ENCODE measurements at regions not wholly inside any gene's neighbourhood (a gene's known extent, or its start where the extent isn't known, plus 50 kb on each side); places are given as distances from the start of the nearest gene placed in this dataset.

DNA sequence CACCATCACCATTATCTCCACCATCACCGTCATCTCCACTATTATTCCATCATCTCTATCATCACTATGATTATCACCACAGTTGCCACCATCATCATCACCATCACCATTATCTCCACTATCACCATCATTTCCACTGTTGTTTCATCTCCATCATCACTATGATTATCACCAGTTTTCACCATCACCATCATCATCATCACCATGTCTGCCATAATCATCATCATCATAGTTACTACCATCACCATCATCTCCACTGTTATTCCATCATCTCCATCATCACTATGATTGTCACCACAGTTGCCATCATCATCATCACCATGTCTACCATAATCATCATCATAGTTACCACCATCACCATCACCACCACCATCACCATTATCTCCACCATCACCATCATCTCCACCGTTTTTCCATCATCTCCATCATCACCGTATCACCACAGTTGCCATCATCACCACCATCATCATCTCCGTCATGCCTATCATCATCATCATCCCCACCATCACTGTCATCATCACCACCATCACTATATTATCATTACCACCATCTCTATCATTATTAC lies 264.9 kb downstream of the BRD1 start:
- no peak for DNase-seq

DNA sequence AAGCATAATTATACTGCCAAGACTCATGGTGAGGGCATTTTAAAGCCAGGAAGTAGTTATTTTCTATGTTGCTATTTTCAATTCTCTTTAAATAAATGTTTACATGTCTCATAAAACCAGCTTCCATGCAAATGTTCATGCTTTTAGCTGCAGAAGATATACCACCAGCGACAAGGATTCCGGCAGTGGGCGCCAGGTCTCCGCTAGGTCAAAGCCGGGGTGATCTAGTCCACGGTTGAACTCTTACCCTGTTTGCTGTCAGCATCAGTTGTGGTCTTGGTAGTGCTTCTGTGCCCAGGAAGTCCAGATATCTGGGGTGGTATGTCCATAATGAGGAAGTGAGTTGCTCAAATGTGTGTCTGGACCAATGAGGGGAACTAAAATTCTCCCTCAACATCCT lies 265.7 kb downstream of the BRD1 start:
- no peak for DNase-seq

DNA sequence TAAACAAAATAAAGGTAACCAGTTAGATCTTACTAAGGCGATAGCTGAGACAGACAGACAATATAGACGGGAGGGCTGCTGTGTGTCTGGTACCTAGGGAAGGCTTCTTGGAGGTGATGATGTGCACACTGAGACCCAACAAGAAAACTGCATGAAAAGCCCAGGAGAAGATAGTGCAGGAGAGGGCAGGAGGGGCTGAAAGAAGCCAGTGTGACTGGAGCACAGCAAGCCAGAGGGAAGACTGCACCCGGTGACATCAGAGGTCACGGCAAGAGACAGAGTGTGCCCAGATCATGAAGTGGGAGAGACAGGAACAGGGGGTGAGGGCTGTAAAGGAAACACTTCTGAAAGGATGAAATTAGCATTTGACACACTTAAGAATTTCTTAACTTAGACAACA lies 266.3 kb downstream of the BRD1 start:
- no peak for DNase-seq

DNA sequence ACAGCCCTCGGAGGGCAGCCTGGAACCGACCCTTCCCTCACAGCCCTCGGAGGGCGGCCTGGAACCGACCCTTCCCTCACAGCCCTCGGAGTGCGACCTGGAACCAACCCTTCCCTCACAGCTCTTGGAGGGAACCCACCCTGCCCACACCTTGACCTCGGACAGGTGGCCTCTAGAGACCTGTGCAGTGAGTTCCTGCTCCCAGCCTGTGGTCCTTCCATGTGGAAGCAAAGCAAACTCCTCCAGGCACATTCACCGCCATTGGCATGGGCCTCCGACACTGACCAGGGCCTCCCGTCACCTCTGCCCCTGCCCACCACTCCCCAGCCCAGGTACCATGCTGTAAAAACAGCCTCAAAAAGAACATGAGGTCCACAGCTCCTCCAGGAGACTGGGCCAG lies 272.1 kb downstream of the BRD1 start:
- DNase-seq, result no peak

DNA sequence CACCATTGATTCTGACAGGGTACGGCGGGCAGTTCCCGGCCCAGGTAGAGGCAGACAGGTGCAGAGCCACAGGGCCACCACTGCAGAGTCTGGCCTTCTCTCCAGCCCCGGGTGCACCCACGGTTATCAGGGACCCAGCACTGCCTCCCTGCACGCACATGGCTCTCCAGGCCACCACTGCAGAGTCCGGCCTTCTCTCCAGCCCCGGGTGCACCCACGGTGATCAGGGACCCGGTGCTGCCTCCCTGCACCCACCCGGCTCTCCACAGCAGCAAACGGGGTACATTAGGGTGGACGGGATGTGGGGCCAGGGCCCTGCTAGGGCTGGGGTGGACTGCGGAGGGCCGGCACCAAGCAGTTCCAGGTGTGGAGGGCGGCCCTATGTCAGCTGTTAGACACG lies 272.9 kb downstream of the BRD1 start:
- no peak for DNase-seq

DNA sequence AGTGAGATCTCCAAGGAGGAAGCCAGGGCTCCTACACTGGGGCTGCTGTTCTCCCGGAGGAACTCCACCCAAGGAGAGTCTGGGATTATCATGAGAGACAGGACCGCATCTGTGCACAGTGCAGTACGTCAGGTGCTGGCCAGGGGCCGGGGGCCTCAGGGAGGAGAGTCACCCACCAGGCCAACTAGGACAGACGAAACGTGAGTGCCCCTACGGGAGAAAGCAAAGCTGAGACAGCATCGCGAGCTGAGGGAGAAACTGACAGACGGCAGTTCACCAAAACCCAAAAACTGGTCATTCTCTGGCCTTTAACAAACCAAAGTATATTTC lies 273.4 kb downstream of the BRD1 start:
- no peak for DNase-seq

DNA sequence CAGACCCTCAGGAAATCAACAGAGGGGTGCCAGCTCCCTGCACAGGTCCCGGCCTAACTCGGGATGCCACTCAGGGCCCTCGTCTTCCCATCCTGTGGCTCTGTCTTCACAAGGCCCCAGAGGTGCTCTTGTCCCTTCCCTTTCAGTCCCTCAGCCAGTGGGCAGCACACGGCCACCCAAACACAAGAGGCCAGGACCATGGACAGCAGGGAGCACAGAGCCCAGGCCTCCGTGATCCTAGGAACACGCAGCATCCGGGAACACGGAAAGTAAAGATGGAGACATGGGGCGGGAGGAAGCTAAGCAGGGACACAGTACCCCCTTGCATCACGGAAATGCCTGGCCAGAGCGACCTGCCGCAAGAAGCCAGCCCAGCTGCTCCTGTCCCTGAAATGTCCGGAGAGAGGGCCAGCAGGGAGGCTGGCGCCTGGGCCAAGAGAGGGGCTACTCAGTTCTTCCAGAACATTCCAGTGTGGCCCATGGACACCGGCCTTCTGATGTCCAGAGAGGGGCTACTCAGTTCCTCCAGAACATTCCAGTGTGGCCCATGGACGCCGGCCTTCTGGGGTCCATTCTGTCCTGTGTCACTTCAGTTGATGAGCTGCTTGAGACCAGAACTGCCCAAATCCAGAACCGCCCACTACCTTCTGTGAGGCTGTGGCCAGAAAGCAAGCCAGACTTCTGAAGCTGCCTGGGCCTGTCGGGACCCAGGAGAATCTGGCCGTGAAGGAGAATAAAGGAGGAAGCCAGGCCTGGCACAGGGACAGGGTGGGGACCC lies 274.0 kb downstream of the BRD1 start:
- no peak for DNase-seq

DNA sequence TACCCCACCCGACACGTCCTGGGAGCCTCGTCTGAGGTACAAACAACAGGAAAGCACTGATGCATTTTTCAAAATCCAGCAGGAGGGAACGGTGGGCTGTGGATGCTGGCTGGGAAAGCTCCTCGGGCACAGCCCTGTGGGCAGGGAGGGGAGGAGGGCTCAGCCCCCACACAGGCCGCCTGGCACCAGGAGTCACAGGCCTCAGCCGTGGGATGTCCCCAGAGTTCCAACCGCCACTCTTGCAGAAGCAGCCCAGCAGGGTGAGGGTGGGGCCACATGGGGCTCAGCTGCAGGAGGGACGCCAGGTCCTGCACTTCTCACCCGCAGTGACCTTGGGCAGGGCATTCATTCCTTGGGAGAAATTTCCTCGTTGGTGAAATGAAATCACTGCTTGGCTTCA lies 274.6 kb downstream of the BRD1 start:
- no peak for DNase-seq

DNA sequence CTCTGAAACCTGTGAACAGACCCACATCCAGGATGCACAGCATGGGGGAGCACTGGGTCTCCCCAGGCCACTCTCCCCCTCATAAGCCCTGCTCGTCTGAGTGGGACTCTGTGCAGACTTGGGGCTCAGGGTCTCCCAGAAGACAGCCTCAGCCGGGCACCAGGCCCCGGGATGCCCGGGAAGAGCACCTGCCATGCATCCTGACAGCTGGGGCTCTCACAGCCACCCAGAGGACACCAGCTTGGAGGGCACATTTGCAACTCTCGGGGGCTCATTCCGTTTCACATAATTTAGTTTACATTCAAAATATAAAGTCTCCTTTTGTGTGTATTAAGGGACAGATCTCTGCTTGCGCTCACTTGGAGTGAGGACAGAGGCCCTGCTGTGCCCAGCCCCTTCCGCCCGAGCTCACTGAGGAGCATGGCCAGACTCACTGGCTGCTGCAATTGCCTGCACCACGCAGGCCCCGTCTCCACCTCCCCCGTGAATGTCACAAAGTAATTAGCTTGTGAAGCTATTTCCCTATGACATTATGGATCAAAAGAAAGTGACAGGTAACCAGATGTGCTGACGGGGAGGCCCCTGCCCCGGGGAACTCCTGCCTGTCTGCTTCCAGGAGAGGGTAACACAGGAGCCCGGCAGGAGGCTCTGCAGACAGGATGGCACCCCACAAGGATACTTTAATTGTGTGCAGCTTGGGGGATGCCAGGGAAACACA lies 275.6 kb downstream of the BRD1 start:
- DNase-seq, result no peak

DNA sequence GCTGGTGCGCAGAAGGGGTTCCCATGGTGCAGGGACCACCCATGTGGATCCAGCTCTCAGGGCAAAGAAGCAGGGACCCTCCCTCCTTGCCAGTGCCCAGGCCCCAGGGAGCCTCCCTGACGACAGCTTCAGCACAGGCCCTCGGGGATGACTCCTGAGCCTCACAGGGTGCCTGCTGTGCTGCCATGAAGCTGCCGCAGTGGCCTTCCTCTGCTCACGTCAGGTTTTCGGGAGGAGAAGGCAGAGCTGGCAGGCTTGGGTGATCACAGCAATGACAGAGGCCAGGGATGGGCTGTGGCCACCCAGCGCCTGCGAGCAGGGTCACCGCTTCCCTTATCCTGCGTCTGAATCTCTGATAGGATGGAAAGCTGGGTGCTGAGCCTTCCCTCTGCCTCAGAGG lies 276.2 kb downstream of the BRD1 start:
- DNase-seq, result no peak

DNA sequence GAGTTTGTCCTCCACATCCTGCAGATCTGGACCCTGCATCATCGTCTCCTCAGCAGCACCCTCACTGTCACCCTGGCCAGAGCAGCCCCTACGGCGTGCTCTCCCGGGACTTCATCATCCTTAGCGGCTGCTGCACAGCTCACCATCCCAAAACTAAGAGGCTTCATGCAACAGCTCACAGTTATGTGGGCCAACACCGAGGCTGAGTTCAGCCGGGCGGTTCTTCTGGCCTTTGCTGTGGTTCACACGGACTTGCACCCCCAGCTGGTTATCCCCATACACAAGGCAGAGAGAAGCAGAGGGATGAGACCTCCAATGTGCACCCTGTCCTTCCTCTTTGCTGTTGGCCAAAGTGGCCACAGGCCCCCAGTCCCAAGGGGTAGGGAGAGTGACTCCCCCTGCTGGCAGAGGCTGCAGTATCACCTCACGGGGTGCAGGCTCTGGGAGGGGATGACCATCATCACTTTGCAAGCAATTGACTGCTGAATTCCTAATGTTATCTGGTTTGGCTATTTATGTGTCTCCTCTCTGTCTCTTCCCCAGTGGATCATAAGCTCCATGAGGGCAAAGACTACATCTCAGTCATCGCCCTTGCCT lies 276.8 kb downstream of the BRD1 start:
- DNase-seq, result no peak

DNA sequence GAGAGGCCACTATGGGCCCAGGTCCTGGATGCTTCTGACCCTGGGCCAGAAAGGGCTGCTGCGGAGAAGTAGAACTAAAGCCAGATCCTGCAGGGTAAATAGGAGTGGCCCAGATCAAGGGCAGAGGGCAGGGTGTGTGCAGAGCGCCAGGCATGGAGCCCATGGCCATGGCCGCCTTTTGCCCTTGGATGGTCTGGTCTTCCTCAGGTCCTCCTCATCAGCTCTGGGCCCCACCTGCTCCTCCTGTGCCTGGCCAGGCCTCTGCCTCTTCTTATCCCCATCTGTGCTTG lies 277.6 kb downstream of the BRD1 start:
- no peak for DNase-seq

DNA sequence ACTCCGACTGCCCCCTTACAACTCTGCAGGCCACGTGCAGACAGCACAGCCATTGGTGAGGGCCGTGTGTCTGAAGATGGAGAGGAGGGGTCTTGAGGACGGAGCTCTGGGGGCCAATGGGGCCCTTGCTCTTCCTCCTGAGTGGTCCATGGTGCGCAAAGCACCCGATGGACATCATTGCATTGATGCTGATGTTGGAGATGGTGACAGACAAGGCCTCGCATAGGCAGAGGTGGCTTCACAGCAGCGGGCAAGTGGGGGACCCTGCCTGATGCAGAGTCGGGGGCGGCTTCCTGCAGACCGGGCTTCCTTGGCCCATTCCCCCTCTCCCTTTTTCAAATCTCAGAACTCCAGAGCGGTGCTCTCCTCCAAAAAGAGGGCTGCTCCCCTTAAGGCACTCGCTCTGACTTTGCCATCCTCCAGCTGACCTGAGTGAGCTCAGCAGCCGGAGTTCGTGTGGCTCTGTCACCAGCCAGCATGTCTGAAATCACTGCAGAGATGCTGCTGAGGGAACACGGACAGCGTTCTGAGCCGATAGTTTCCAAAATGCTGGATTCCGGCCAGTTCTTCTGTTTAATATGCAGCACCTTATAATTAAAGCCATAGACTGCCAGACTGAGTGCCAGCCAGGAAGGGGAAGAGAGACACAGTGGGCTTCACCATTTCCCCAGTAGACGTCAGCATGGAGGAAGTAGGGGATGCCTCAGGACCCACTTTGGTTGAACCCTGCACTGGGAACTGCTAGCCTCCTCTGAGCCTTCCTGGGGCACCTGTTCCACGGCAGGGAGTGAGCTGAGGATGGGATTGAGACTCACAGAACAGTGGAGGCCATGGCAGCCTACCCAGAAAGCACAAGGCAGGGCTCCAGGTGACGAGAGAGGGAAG lies 278.2 kb downstream of the BRD1 start:
- DNase-seq, result no peak

DNA sequence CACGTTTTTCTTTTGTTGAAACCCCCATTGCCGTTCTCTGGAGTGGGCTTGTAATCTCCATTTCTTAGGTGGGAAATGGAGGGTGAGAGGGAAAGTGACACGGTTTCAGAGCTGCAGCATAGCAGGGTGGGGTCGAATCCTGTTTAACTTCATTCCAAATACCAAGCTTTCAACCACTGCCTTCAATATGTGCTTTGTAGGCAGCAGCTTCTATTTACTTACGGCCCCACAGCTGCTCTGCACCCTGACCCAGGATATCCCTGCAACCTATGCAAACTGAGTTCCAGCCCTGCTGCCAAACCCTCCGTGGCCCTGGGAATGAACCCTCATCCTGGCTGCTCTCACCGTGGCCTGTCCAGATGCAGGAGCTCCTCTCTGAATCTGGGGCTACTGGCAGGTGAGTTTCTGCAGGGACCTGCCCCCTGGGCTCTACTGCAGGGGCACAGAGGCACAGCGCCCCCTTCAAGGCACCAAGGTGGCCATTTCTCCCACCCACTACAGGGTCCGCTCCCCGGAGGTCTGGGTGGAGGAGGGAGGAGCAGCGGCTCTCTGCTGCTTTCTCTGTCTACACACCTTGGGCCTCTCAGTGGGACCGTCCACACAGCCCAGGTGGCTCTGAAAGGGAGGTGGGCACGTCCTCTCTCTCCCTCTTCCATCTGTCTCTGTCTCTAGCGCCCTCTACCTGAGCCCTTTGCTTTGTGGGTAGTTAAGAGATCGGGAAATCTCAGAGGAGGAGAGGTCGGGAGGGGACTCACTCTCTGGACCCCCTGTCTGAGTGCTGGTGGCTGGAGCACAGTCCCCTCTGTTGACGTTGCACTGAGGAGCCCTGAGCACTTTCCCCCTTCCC lies 279.1 kb downstream of the BRD1 start:
- no peak for DNase-seq

DNA sequence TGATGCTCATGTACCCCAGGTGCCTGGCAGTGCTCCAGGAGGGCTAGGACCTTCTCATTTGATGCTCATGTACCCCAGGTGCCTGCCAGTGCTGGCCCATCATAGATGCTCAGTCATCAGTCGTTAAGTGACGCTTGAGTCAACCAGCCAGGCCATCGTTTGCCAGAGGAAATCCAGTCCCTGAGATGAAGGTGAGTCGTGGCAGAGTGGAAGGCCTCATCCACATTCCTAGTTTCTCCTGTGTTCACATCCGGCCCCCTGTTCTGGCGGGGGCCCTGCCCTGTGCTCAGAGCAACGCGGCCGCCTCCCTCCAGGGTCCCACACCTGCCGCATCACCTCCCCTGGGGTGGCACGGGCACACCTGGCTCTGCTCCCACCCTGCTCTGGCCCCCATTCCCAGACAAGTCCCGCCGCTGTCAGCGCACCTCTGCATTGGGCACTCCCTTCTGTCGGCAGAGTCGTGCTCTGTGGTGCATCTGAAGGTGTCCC lies 279.9 kb downstream of the BRD1 start:
- DNase-seq, result no peak

DNA sequence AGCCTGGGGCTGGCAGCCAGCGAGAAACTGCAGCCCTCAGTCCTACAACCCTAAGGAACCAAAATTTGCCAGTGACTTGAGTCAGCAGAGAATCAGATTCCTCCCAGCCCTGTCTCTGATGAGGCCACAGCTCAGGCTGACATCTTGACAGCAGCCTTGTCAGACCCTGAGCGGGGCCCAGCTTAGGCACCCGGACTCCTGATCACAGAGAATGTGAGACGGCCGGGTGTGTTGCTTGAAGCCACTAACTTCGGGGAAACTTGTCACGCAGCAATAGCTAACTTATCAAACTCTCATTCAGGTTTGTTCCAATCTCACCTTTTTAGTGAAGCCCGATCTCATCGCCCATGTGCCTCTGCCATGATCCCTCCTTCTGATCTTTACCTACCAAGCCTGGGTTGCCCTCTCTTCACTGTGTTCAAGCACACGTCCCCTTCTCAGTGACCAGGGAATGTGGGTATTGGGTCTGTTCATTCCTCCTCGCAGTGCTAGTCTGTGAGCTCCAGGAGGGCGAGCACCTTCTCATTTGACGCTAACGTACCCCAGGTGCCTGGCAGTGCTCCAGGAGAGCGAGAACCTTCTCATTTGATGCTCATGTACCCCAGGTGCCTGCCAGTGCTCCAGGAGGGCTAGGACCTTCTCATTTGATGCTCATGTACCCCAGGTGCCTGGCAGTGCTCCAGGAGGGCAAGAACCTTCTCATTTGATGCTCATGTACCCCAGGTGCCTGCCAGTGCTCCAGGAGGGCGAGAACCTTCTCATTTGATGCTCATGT lies 280.7 kb downstream of the BRD1 start:
- DNase-seq, result no peak

DNA sequence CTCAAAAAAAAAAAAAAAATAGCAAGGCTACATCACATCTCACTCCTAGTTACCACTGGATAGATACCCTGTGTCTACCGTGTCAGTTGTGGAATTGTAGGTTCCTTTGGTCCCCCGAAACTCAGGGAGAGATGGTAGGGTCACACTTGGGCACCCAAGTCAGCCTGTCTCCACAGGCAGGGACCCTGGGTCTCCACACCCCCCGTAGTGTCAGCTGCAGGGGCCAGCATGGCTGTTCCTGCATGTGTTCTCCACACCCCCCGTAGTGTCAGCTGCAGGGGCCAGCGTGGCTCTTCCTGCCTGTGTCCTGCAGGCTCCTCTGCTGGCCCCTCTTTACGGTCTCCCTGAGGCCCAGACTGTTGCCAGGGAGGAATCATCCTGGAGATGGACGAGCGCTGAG lies 282.1 kb downstream of the BRD1 start:
- DNase-seq, result no peak

DNA sequence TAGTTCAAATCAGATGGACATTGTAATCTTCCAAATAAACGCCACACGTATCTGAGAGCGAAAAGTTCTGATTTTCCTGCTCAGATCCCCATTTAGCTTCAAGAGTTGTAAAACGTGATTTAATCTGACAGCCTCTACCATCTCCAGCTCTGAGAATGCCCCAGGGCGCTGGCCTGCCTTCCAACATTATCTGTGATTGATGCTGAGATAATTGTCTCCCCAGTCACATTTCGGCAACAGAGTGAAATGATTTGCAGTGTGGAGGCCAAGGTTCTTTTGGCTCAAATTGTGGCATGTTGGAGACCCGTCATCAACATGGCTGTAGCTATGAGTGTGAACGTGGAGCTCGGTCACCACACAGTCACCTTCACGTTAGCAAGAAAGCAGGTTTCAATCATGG lies 283.4 kb downstream of the BRD1 start:
- no peak for DNase-seq

DNA sequence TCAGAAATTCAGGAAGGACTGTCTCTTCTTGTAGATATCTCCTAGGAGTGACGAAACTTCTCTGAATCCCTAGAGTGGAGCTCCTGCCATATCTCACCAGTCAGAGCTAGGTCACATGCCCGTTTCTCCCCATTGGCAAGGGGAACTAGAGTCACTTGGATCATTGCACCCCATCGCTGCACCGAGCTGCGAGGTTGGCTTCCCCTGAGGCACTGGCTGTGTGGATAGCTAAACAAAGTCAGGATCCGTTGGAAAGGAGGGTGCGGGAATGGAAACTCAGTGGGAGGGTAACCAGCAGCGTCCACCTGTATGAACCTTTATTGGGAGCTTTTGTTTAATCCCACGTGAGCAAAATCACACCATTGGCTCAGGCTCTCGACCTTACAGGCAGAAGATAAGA lies 283.8 kb downstream of the BRD1 start:
- no peak for DNase-seq

DNA sequence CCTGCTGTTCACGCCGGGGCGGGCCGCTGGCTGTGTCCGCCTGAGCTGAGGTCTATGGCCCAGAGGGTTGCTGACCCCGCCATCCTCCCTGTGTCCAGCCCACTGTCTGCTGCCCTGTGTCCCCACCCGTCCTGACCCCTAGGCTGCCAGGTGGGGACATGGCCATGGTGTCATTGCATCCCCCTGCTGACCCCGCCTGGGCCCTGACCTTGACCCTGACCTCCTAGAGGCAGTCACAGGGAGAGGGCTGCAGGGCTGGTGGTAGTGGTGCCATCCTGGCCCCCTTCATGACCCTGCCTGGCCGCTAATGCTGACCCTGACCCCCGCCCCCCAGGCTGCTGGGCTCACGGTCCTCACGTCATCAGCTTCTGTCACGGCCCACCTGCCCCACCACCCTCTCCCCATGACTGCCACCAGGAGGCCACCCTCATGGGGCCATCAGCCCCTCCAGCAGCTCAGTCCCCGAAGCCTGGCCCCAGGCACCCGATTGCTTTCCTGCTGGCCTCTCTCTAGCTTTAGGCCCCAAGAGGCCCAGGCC lies 285.9 kb downstream of the BRD1 start:
- no peak for DNase-seq

Measured in activated effector memory CD4-positive, alpha-beta T cell treated with Interleukin-2 at 50 U/mL for 16 hours (primary cell).